GM12891 (cell line): ENCODE measurements at regions not wholly inside any gene's neighbourhood (a gene's known extent, or its start where the extent isn't known, plus 50 kb on each side); places are given as distances from the start of the nearest gene placed in this dataset.

ENCODE experiments used
- DNase-seq: peaks from one replicate; pipeline ENCODE4 v3.0.0; 2011; ENCODE audit warnings: low spot score; ENCODE audit not compliant: insufficient read length
- FAIRE-seq: peaks from 2 replicates; lab custom pipeline; 2011; peaks lifted over from hg19 to GRCh38; lab: Jason Lieb, UNC
- PAX5 ChIP-seq: IDR thresholded peaks from 2 replicates; pipeline ENCODE4 v1.6.1; 2011; ENCODE audit warnings: low read length, moderate library complexity, mild to moderate bottlenecking; ENCODE audit not compliant: insufficient read depth, severe bottlenecking
- POLR2A ChIP-seq: IDR thresholded peaks from 2 replicates; pipeline ENCODE4 v1.6.1; 2011; ENCODE audit warnings: low read depth, low read length, control low read depth
- POLR2AphosphoS5 ChIP-seq: IDR thresholded peaks from 2 replicates; pipeline ENCODE4 v1.6.1; 2011; ENCODE audit warnings: low read depth, low read length, control low read depth
- POU2F2 ChIP-seq: IDR thresholded peaks from 2 replicates; pipeline ENCODE4 v1.6.1; 2011; ENCODE audit warnings: low read depth, mild to moderate bottlenecking, control low read depth, low read length, moderate library complexity
- SPI1 ChIP-seq: IDR thresholded peaks from 2 replicates; pipeline ENCODE4 v1.6.1; 2011; ENCODE audit warnings: low read depth, low read length, control low read depth
- TAF1 ChIP-seq: IDR thresholded peaks from 2 replicates; pipeline ENCODE4 v1.6.1; 2011; ENCODE audit warnings: low read depth, low read length, control low read depth

DNA sequence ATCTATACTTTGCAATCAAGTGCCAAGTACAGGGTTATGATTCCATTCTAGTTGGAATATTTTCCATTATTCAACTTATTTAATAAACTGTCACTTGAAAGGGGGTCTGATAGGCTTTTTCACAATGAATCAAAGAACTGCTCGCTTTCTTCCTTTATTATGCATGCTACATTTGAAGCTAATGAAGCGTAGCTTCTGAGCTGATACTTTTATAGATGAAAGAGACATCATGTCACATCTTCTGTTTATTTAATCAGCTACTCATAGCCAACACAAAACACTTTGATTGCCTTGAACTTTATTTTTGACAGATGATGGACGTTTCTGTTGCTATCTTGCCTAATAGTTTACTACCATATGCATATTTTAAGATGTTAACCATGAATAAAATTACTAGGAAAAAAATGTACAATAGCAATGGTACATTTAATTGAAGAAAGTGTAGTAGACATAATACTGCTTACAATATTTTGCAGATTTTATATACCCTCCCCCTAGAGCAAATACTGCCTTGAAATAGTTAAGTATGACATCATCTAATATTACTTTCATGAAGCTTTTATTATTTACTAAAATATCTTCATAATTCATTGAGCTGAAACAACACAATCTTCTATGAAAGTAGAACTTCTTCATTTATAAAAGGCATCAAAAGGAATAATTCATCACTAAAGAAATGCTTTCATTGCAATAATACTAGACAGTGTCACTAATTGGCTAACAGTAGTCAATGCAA is 529.3 kb upstream of the TYRP1 start:
- FAIRE-seq (no peak), DNase-seq (no peak)
- TF ChIP-seq POU2F2 (no peak), SPI1 (no peak), POLR2AphosphoS5 (no peak), PAX5 (no peak), TAF1 (no peak), POLR2A (no peak)

DNA sequence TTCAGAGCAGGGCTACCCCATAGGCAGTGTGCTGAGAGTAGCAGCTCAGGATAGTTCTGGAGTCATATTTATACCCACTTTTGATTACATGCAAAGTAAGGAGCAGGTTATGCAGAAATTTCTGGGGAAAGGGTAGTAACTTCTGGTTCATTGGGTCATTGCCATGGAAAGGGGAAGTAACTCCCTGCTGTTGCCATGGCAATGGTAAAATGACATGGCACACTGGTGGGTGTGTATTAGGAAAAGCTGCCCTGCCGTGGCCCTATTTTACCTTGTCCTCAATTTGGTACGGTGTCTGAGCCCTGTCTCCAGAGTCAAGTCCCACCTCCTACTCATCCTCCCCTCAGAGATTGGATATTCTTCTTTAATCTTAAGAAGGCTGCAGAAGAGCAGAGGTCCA is 526.7 kb upstream of the TYRP1 start:
- TF ChIP-seq SPI1 (no peak), PAX5 (no peak), POLR2A (no peak), POLR2AphosphoS5 (no peak), TAF1 (no peak), POU2F2 (no peak)
- no peak for DNase-seq
- FAIRE-seq = no peak

DNA sequence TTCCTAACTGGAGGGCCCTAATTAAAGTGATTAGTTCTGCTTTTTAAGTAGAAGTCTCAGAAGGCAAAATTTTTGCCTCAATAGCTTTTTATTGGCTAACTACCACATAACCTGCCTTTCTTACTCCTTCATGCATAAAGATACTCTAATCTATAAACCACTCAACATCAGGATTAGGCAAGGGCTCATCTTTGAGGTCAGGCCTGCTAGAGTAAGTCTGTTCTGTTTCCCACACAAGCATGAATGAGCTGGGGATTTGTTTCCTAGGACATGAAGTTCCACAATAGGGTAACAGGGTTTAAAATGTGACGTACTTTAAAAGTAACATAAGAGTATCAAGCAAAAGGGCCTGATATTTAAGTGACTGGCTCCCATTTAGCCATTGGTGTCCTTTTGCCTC is 522.7 kb upstream of the TYRP1 start:
- FAIRE-seq (no peak), DNase-seq (no peak)
- no peak for TF ChIP-seq SPI1
- TF ChIP-seq PAX5 = no peak
- TF ChIP-seq POLR2A = no peak
- no peak for TF ChIP-seq POLR2AphosphoS5
- TF ChIP-seq TAF1 = no peak
- TF ChIP-seq POU2F2 = no peak

DNA sequence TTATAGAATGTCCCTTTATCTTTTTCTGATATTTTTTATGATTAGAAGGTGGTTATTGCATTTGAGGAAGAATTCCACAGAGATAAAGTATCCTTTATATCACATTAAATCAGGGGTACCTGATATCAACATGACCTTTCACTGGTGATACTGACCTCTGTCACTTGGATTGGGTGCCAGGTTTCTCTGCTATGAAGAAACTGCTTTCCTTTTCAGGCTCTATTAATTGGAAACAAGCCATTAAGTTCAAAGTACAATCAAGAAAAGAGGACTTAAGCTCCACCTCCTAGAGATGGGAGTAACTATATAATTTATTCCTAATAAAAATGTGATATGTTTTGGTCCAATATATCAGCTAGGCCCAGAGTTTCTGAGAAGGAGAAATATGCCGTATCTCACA is 514.6 kb upstream of the TYRP1 start:
- TF ChIP-seq POLR2AphosphoS5 (no peak), PAX5 (no peak), SPI1 (no peak), POLR2A (no peak), TAF1 (no peak), POU2F2 (no peak)
- no peak for DNase-seq
- no peak for FAIRE-seq

DNA sequence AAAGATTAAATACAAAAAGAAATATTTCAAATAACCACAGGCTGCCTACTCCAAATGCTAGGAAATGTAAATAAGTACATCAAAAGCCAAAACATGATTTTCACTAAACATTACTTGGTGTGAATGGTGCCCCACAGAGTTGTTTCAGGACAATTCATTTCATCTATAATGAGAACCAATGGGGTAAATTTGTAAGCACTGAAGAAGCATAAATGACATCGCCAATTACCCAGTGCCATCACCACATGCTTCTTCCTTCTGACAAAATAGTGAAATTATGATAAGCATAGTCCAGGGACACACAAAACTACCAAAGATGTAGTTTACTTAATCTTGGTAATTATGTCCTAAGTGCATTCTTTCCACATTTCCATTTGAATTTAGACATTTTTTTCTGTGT is 510.4 kb upstream of the TYRP1 start:
- no peak for TF ChIP-seq SPI1
- no peak for TF ChIP-seq POLR2A
- TF ChIP-seq TAF1 = no peak
- DNase-seq (no peak), FAIRE-seq (no peak)

DNA sequence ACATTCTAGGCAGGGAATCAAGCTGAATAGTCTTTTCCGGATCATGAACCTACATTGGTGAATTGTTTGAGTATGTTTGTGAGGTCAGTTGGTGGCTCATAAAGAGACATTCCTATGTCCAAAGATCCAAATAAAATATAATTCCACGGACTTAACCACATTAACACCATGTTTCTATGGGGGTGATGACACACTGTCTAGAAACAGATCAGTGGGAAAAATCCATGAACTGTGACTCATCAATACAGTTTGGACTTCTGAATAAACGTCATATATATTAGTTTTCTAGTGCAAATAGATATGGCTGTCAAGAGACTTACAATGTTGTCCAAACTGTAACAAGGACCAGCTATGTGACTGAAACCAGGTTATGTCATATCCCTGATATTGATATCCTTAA is 509.9 kb upstream of the TYRP1 start:
- FAIRE-seq (no peak), DNase-seq (no peak)
- TF ChIP-seq TAF1 (no peak), POLR2A (no peak), POLR2AphosphoS5 (no peak), POU2F2 (no peak), PAX5 (no peak), SPI1 (no peak)

DNA sequence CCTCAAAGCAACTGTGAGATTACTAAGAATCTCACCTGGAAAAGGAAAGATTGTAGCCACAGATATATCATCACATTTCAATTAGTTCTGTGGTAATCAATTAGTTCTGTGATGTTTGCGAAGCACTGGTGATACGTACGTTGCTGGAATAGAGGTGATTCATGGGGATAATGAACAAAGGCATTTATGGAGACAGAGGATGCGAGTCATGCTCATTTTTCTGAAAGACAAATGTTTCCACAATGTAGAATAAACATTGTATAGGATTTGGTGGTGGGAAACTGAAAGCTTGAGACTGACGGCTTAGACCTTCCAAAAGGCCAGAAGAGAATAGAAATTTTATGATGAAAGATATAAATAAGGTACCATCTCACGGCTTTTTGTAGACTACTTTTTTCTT is 507.3 kb upstream of the TYRP1 start:
- no peak for DNase-seq
- TF ChIP-seq POU2F2 (no peak), PAX5 (no peak), POLR2AphosphoS5 (no peak), POLR2A (no peak), TAF1 (no peak), SPI1 (no peak)
- FAIRE-seq = no peak

DNA sequence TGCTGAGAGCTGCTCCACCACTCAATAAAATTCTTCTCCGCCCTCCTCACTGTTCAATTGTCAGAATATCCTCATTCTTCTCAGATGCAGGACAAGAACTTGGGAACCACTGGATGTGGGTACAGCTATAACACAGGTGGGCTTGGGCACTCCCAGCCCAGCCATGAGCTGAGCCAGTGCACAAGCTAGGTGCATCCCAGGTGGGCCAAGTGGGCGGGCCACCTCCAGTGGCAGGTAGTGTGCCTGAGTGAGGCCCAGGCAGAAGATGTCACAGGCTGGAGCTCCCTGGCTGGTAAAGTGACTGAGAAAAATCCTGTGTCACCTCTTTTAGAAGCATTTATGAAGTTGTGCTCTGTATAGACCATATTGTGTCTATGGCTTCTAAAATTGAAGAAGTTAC is 501.6 kb upstream of the TYRP1 start:
- FAIRE-seq (no peak), DNase-seq (no peak)
- TF ChIP-seq POLR2A = no peak
- no peak for TF ChIP-seq SPI1

DNA sequence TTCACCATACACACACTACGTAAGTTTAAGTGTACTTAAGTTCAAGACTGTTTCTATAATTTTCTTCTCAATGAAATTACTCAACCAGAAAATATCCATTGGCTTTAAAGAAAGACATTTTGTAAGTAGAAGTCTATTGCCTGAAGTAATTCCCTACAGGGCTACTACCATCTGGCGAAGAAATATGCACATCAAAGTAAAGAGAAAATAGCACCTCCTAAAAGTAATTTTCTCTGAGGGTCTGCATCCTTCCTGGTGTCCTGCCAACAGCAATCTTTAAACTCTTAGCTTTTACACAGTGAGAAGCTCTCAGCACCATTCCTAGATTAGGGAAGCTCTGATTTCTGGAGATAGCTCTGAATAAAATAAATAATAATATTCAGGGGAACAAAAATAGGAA is 498.5 kb upstream of the TYRP1 start:
- no peak for DNase-seq
- no peak for FAIRE-seq

DNA sequence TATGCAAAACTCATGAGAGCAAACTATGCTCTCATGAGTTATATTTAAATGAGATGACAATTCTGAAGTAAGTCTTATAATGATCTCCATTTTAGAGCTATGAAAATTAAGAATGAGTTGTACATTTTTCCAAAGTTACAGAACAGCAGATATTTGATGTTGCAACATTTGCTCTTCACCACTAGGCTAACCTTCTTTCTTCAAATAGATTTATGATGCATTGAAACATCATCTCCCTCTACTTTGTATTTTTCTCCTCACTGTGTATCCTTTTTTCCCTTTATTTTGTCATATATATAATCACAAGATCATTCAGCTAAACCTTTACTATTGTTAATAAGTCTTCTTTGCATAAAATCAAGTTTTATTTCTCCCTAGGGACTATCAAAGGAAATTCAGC is 497.7 kb upstream of the TYRP1 start:
- FAIRE-seq (no peak), DNase-seq (no peak)
- TF ChIP-seq POLR2A (no peak), PAX5 (no peak), POLR2AphosphoS5 (no peak), SPI1 (no peak), TAF1 (no peak), POU2F2 (no peak)

More for the DNA sequence above, 498.5 kb upstream of the TYRP1 start:
- TF ChIP-seq SPI1 (no peak), POLR2A (no peak), POLR2AphosphoS5 (no peak), TAF1 (no peak)
